CD4-positive, alpha-beta T cell (primary cell): ENCODE measurements at regions not wholly inside any gene's neighbourhood (a gene's known extent, or its start where the extent isn't known, plus 50 kb on each side); places are given as distances from the start of the nearest gene placed in this dataset.
"Not testable (repeated sequence)": the region's sequence is repeated elsewhere in the genome, so short reads cannot be mapped to it uniquely, and the experiment has no call there.

Source experiments
- ATAC-seq: fragments of 200-7000 bp; cut with Tn5 transposase; one replicate; pipeline ENCODE4 v1.10.0; 2022; ENCODE audit warnings: mild to moderate bottlenecking; ENCODE audit not compliant: poor library complexity
- CTCF ChIA-PET: fragments of 350-600 bp; sonication (Branson Sonifier 250); formaldehyde crosslinking; loops from one replicate; lab custom pipeline; 2021; ENCODE audit warnings: antibody characterized with exemption, inconsistent platforms; lab: Charles Lee
- POLR2A ChIA-PET: fragments of 350-600 bp; sonication (Branson Sonifier 250); formaldehyde crosslinking; loops from one replicate; lab custom pipeline; 2021; ENCODE audit warnings: antibody characterized with exemption, inconsistent platforms; lab: Charles Lee
- DNase-seq, 14 experiments: peaks; one replicate each; pipeline ENCODE4 v3.0.0-alpha.2; 2013 to 2020; ENCODE audit warnings: mixed read lengths in 2 of 14
- H3K27ac ChIP-seq, 2 donors: one replicate each; pipeline versions ENCODE4 v1.5.1 to v1.7.0; 2013; ENCODE audit warnings: low read length in 2 of 2, low read depth in 1 of 2, mild to moderate bottlenecking in 1 of 2
- H3K27me3 ChIP-seq, 2 experiments: 1 replicate in 1 of 2; 2 replicates in 1 of 2; pipeline versions ENCODE4 v1.6.1 to v1.7.0; 2013; ENCODE audit warnings: low read length in 2 of 2, control low read depth in 1 of 2, mild to moderate bottlenecking in 1 of 2, moderate library complexity in 1 of 2; ENCODE audit not compliant: insufficient read depth in 2 of 2, control insufficient read depth in 1 of 2
- H3K36me3 ChIP-seq: one replicate; pipeline ENCODE4 v1.6.1; 2013; ENCODE audit warnings: low read length, control low read depth; ENCODE audit not compliant: insufficient read depth
- H3K4me1 ChIP-seq: one replicate; pipeline ENCODE4 v1.6.1; 2013; ENCODE audit warnings: low read length, control low read depth; ENCODE audit not compliant: insufficient read depth
- H3K4me3 ChIP-seq: one replicate; pipeline ENCODE4 v1.5.1; 2013; ENCODE audit warnings: mild to moderate bottlenecking, low read length, moderate library complexity
- H3K9me3 ChIP-seq, 2 experiments: 1 replicate in 1 of 2; 2 replicates in 1 of 2; pipeline versions ENCODE4 v1.6.1 to v1.7.0; 2013; ENCODE audit warnings: low read length in 2 of 2, mild to moderate bottlenecking in 2 of 2, control low read depth in 1 of 2, moderate library complexity in 1 of 2; ENCODE audit not compliant: control insufficient read depth in 1 of 2, insufficient read depth in 1 of 2
- H3K27ac Mint-ChIP-seq: one replicate; pipeline ENCODE4 v1.8.0; 2020; ENCODE audit warnings: mixed read lengths
- H3K27me3 Mint-ChIP-seq: one replicate; pipeline ENCODE4 v1.8.0; 2021; ENCODE audit warnings: mixed read lengths
- H3K36me3 Mint-ChIP-seq: one replicate; pipeline ENCODE4 v1.8.0; 2021; ENCODE audit warnings: low read depth, mixed read lengths
- H3K4me1 Mint-ChIP-seq: one replicate; pipeline ENCODE4 v1.8.0; 2021; ENCODE audit warnings: low read depth, mixed read lengths
- H3K4me3 Mint-ChIP-seq: one replicate; pipeline ENCODE4 v1.8.0; 2020; ENCODE audit warnings: mild to moderate bottlenecking, mixed read lengths
- H3K9me3 Mint-ChIP-seq: one replicate; pipeline ENCODE4 v1.8.0; 2020; ENCODE audit warnings: mixed read lengths
- CTCF ChIP-seq: fragments of 200-600 bp; IDR thresholded peaks from one replicate; pipeline ENCODE4 v1.8.0; 2022; ENCODE audit warnings: antibody characterized with exemption, mild to moderate bottlenecking
- intact Hi-C, 2 experiments: fragments of 100-400 bp; cut with DNase I in 1 of 2; cut with micrococcal nuclease in 1 of 2; formaldehyde crosslinking; loops; one replicate each; pipeline versions ENCODE4 v1.15.1 to v1.9.0; 2023 to 2025; cut with DNase I, micrococcal nuclease

GRCh38 chr2:22078701-22079100 is 954.9 kb downstream of the TDRD15 start:
- DNase-seq (no peak), ATAC-seq (no peak)
- Histone ChIP-seq H3K4me1 (no peaks in the 10 kb centered on the region), H3K9me3 (peaks cover 0 to 3% of the 10 kb centered on the region in 2 experiments), H3K27ac (no peak overlapping the region), H3K27me3 (no peaks in the 10 kb centered on the region), H3K36me3 (no peaks in the 10 kb centered on the region), H3K4me3 (no peak overlapping the region)
- Mint-ChIP-seq H3K27me3 (no peaks in the 10 kb centered on the region), H3K4me1 (no peaks in the 10 kb centered on the region), H3K36me3 (no peaks in the 10 kb centered on the region), H3K9me3 (peaks cover 7% of the 10 kb centered on the region), H3K27ac (no peak overlapping the region), H3K4me3 (no peak overlapping the region)
- ChIA-PET CTCF (no interaction called here), POLR2A (no interaction called here)
- intact Hi-C loops: no loop called here
- no peak for TF ChIP-seq CTCF

GRCh38 chr2:22079583-22079982 is 955.8 kb downstream of the TDRD15 start:
- Histone ChIP-seq H3K4me1 (no peaks in the 10 kb centered on the region), H3K27ac (no peak overlapping the region), H3K27me3 (no peaks in the 10 kb centered on the region), H3K36me3 (no peaks in the 10 kb centered on the region), H3K4me3 (no peak overlapping the region), H3K9me3 (peaks cover 0 to 6% of the 10 kb centered on the region in 2 experiments)
- ChIA-PET POLR2A (no interaction called here), CTCF (no interaction called here)
- ATAC-seq (no peak), DNase-seq (no peak)
- Mint-ChIP-seq H3K27ac (no peak overlapping the region), H3K27me3 (no peaks in the 10 kb centered on the region), H3K4me3 (no peak overlapping the region), H3K9me3 (peaks cover 2% of the 10 kb centered on the region), H3K4me1 (no peaks in the 10 kb centered on the region), H3K36me3 (no peaks in the 10 kb centered on the region)
- no peak for TF ChIP-seq CTCF
- intact Hi-C loops: no loop called here

GRCh38 chr2:22086726-22087125 is 963.0 kb downstream of the TDRD15 start:
- peaks cover 12% of the 10 kb centered on the region for H3K9me3 Mint-ChIP-seq
- intact Hi-C loops: no loop called here

GRCh38 chr2:22103617-22104016 is 979.8 kb downstream of the TDRD15 start:
- H3K4me1 Mint-ChIP-seq, H3K27me3 ChIP-seq, DNase-seq, H3K36me3 ChIP-seq, H3K9me3 Mint-ChIP-seq, CTCF ChIA-PET, POLR2A ChIA-PET, ATAC-seq, H3K27ac ChIP-seq, H3K27me3 Mint-ChIP-seq, H3K9me3 ChIP-seq, H3K4me1 ChIP-seq, H3K4me3 Mint-ChIP-seq, intact Hi-C loops, H3K27ac Mint-ChIP-seq, H3K36me3 Mint-ChIP-seq, H3K4me3 ChIP-seq: not testable (repeated sequence)

More at GRCh38 chr2:22086726-22087125, 963.0 kb downstream of the TDRD15 start:
- no peaks in the 10 kb centered on the region for H3K27me3 ChIP-seq
- ChIA-PET POLR2A (no interaction called here), CTCF (no interaction called here)
- H3K4me1 ChIP-seq: no peaks in the 10 kb centered on the region
- no peaks in the 10 kb centered on the region for H3K4me1 Mint-ChIP-seq
- no peak for DNase-seq
- H3K36me3 Mint-ChIP-seq: no peaks in the 10 kb centered on the region
- peaks cover 0 to 8% of the 10 kb centered on the region in 2 experiments for H3K9me3 ChIP-seq
- no peak overlapping the region for H3K4me3 Mint-ChIP-seq
- no peaks in the 10 kb centered on the region for H3K36me3 ChIP-seq
- no peaks in the 10 kb centered on the region for H3K27me3 Mint-ChIP-seq
- H3K4me3 ChIP-seq: no peak overlapping the region
- no peak for TF ChIP-seq CTCF
- no peak for ATAC-seq
- H3K27ac Mint-ChIP-seq: no peak overlapping the region
- no peak overlapping the region for H3K27ac ChIP-seq
